H9 (cell line): ENCODE measurements at regions not wholly inside any gene's neighbourhood (a gene's known extent, or its start where the extent isn't known, plus 50 kb on each side); places are given as distances from the start of the nearest gene placed in this dataset.

Experiments used
- DNase-seq: peaks from one replicate; pipeline ENCODE4 v3.0.0-alpha.2; 2017
- H2AFZ ChIP-seq: one replicate; pipeline ENCODE4 v1.6.1; 2013; ENCODE audit warnings: mild to moderate bottlenecking, low read length, control low read depth, moderate library complexity
- H2AK5ac ChIP-seq: 2 replicates; pipeline ENCODE4 v1.6.1; 2013; ENCODE audit warnings: low read length, control low read depth, mixed read lengths; ENCODE audit not compliant: insufficient read length
- H2BK120ac ChIP-seq: one replicate; pipeline ENCODE4 v1.6.1; 2013; ENCODE audit warnings: low read depth, mild to moderate bottlenecking, low read length, control low read depth, inconsistent platforms; ENCODE audit not compliant: poor library complexity, severe bottlenecking
- H2BK12ac ChIP-seq: 2 replicates; pipeline ENCODE4 v1.6.1; 2013; ENCODE audit warnings: low read length, control low read depth, mixed read lengths, low read depth; ENCODE audit not compliant: insufficient read length
- H2BK15ac ChIP-seq: 2 replicates; pipeline ENCODE4 v1.6.1; 2013; ENCODE audit warnings: low read depth, low read length, control low read depth
- H2BK20ac ChIP-seq: one replicate; pipeline ENCODE4 v1.6.1; 2013; ENCODE audit warnings: low read depth, mild to moderate bottlenecking, low read length, control low read depth, inconsistent platforms; ENCODE audit not compliant: poor library complexity, severe bottlenecking
- H2BK5ac ChIP-seq: 2 replicates; pipeline ENCODE4 v1.6.1; 2013; ENCODE audit warnings: low read length, control low read depth, mixed read lengths; ENCODE audit not compliant: insufficient read length
- H3K14ac ChIP-seq: 2 replicates; pipeline ENCODE4 v1.6.1; 2013; ENCODE audit warnings: low read length, control low read depth; ENCODE audit not compliant: insufficient read depth
- H3K18ac ChIP-seq: 2 replicates; pipeline ENCODE4 v1.6.1; 2013; ENCODE audit warnings: low read depth, mild to moderate bottlenecking, mixed read lengths, low read length, control low read depth; ENCODE audit not compliant: insufficient read length
- H3K23ac ChIP-seq: 2 replicates; pipeline ENCODE4 v1.6.1; 2013; ENCODE audit warnings: low read length, control low read depth, mixed read lengths, low read depth; ENCODE audit not compliant: insufficient read length
- H3K23me2 ChIP-seq: 2 replicates; pipeline ENCODE4 v1.6.1; 2013; ENCODE audit warnings: low read depth, mild to moderate bottlenecking, mixed read lengths, low read length, control low read depth; ENCODE audit not compliant: insufficient read length, poor library complexity, severe bottlenecking
- H3K27ac ChIP-seq: 2 replicates; pipeline ENCODE4 v1.5.1; 2013; ENCODE audit warnings: low read length, control low read depth, mixed read lengths, low read depth; ENCODE audit not compliant: insufficient read length
- H3K27me3 ChIP-seq: 2 replicates; pipeline ENCODE4 v1.6.1; 2013; ENCODE audit warnings: low read length, control low read depth, inconsistent platforms; ENCODE audit not compliant: insufficient read depth
- H3K4ac ChIP-seq: 2 replicates; pipeline ENCODE4 v1.6.1; 2013; ENCODE audit warnings: low read depth, mild to moderate bottlenecking, control low read depth, inconsistent platforms, low read length, moderate library complexity
- H3K4me1 ChIP-seq: 2 replicates; pipeline ENCODE4 v1.6.1; 2013; ENCODE audit warnings: low read length, control low read depth, inconsistent platforms; ENCODE audit not compliant: insufficient read depth
- H3K4me2 ChIP-seq: 2 replicates; pipeline ENCODE4 v1.6.1; 2013; ENCODE audit warnings: low read length, control low read depth, mixed read lengths; ENCODE audit not compliant: insufficient read length, insufficient read depth
- H3K56ac ChIP-seq: 2 replicates; pipeline ENCODE4 v1.6.1; 2013; ENCODE audit warnings: low read depth, mild to moderate bottlenecking, mixed read lengths, low read length, control low read depth; ENCODE audit not compliant: insufficient read length
- H3K79me1 ChIP-seq: 2 replicates; pipeline ENCODE4 v1.6.1; 2013; ENCODE audit warnings: low read depth, mild to moderate bottlenecking, moderate library complexity, low read length, control low read depth, inconsistent platforms; ENCODE audit not compliant: insufficient read depth, poor library complexity, severe bottlenecking
- H3K79me2 ChIP-seq: 2 replicates; pipeline ENCODE4 v1.6.1; 2013; ENCODE audit warnings: low read length, control low read depth, inconsistent platforms; ENCODE audit not compliant: insufficient read depth
- H3K9ac ChIP-seq: 2 replicates; pipeline ENCODE4 v1.6.1; 2013; ENCODE audit warnings: low read length, control low read depth, mixed read lengths; ENCODE audit not compliant: insufficient read length; ENCODE audit errors: extremely low read depth
- H3K9me3 ChIP-seq: one replicate; pipeline ENCODE4 v1.6.1; 2013; ENCODE audit warnings: low read depth, low read length, inconsistent platforms; ENCODE audit not compliant: control insufficient read depth
- H3T11ph ChIP-seq: one replicate; pipeline ENCODE4 v1.6.1; 2013; ENCODE audit warnings: mild to moderate bottlenecking, low read length, control low read depth, inconsistent platforms
- H4K20me1 ChIP-seq: one replicate; pipeline ENCODE4 v1.6.1; 2013; ENCODE audit not compliant: control insufficient read depth, insufficient read length, insufficient read depth
- H4K5ac ChIP-seq: 2 replicates; pipeline ENCODE4 v1.6.1; 2013; ENCODE audit warnings: low read depth, mild to moderate bottlenecking, mixed read lengths, low read length, control low read depth; ENCODE audit not compliant: insufficient read length
- H4K8ac ChIP-seq: replicated peaks from 2 replicates; pipeline ENCODE4 v1.6.1; 2013; ENCODE audit warnings: low read length, control low read depth, mixed read lengths, low read depth; ENCODE audit not compliant: insufficient read length
- H4K91ac ChIP-seq: 2 replicates; pipeline ENCODE4 v1.6.1; 2013; ENCODE audit warnings: low read depth, mild to moderate bottlenecking, moderate library complexity, mixed read lengths, low read length, control low read depth; ENCODE audit not compliant: insufficient read length
- H3K27ac Mint-ChIP-seq, 3 experiments: 2 replicates in 2 of 3; 3 replicates in 1 of 3; pipeline ENCODE4 v1.8.0; 2020 to 2021; ENCODE audit warnings: mixed read lengths in 3 of 3, mild to moderate bottlenecking in 1 of 3, moderate library complexity in 1 of 3
- H3K27me3 Mint-ChIP-seq: 2 replicates; pipeline ENCODE4 v1.8.0; 2021; ENCODE audit warnings: low read depth, mild to moderate bottlenecking, moderate library complexity, mixed read lengths
- H3K36me3 Mint-ChIP-seq, 3 experiments: 2 replicates in 2 of 3; 3 replicates in 1 of 3; pipeline ENCODE4 v1.8.0; 2020 to 2021; ENCODE audit warnings: low read depth in 3 of 3, mixed read lengths in 3 of 3; ENCODE audit not compliant: insufficient read depth in 1 of 3
- H3K4me1 Mint-ChIP-seq, 2 experiments: 2 replicates each; pipeline ENCODE4 v1.8.0; 2020; ENCODE audit warnings: mixed read lengths in 2 of 2
- H3K4me3 Mint-ChIP-seq, 2 experiments: 2 replicates in 1 of 2; 3 replicates in 1 of 2; pipeline ENCODE4 v1.8.0; 2020 to 2021; ENCODE audit warnings: mild to moderate bottlenecking in 2 of 2, mixed read lengths in 2 of 2, moderate library complexity in 1 of 2
- H3K9me3 Mint-ChIP-seq, 2 experiments: 2 replicates in 1 of 2; 3 replicates in 1 of 2; pipeline ENCODE4 v1.8.0; 2020; ENCODE audit warnings: mild to moderate bottlenecking in 2 of 2, mixed read lengths in 2 of 2, moderate library complexity in 1 of 2
- WGBS: extraction: QIAGEN DNeasy Blood & Tissue Kit; methylation state at CpG from one replicate; pipeline ENCODE4 v1.1.7; 2013; ENCODE audit warnings: missing lambda C conversion rate, low lambda C conversion rate, mixed read lengths; ENCODE audit not compliant: insufficient read length; ENCODE audit errors: extremely low coverage; 5-methylcytosine and 5-hydroxymethylcytosine counted together
- TF ChIP-seq, protein P1 (sequence below): fragments of 200-600 bp; sonication (generic); conservative IDR thresholded peaks from 3 replicates; pipeline ENCODE4 v1.8.0; 2021; ENCODE audit warnings: antibody characterized with exemption, mild to moderate bottlenecking

DNA sequence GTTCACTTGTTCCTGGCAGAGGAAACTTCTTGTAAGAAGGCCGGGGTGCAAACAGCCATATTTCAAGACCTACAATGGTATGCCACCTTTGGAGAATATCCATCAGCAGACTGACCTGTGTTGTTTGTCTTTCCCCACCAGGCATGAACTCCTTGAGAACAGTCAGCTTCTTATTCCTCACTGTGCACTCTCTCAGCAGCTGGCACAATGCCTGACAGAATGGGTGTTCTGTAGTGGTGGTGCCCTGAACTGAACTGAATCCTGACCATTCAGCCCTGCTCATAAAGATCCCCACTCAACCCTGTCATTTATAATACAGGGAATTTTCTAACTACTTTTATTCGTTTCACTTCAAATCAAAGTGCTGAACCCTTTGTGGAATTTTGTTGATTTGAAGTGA is 206.9 kb downstream of the COX7C start:
- H4K5ac ChIP-seq = no peak overlapping the region
- no peak overlapping the region for H2BK120ac ChIP-seq
- H3K4me2 ChIP-seq = no peak overlapping the region
- no peaks in the 10 kb centered on the region for H3K79me1 ChIP-seq
- no peak overlapping the region for H2BK15ac ChIP-seq
- no peaks in the 10 kb centered on the region for H3K27me3 ChIP-seq
- H2BK12ac ChIP-seq = no peak overlapping the region
- no peak overlapping the region for H3K18ac ChIP-seq
- TF ChIP-seq, protein P1, sequence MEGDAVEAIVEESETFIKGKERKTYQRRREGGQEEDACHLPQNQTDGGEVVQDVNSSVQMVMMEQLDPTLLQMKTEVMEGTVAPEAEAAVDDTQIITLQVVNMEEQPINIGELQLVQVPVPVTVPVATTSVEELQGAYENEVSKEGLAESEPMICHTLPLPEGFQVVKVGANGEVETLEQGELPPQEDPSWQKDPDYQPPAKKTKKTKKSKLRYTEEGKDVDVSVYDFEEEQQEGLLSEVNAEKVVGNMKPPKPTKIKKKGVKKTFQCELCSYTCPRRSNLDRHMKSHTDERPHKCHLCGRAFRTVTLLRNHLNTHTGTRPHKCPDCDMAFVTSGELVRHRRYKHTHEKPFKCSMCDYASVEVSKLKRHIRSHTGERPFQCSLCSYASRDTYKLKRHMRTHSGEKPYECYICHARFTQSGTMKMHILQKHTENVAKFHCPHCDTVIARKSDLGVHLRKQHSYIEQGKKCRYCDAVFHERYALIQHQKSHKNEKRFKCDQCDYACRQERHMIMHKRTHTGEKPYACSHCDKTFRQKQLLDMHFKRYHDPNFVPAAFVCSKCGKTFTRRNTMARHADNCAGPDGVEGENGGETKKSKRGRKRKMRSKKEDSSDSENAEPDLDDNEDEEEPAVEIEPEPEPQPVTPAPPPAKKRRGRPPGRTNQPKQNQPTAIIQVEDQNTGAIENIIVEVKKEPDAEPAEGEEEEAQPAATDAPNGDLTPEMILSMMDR = no peak
- WGBS = no CpG with 5 or more reads among the region's 2 CpGs
- Mint-ChIP-seq H3K9me3 (no peaks in the 10 kb centered on the region), H3K27ac (peak overlapping the region in 1 of 3 experiments; percentile 8; a peak in 1 of 7 replicates), H3K27me3 (no peaks in the 10 kb centered on the region), H3K4me3 (no peak overlapping the region), H3K4me1 (no peaks in the 10 kb centered on the region), H3K36me3 (peaks cover 0 to 4% (median 0%) of the 10 kb centered on the region in 3 experiments; a peak in 1 of 7 replicates)
- H4K91ac ChIP-seq = no peak overlapping the region
- H2AK5ac ChIP-seq = no peak overlapping the region
- H3K56ac ChIP-seq = no peak overlapping the region
- no peak overlapping the region for H3K23ac ChIP-seq
- H4K20me1 ChIP-seq = no peaks in the 10 kb centered on the region
- H4K8ac ChIP-seq = no peak overlapping the region
- H3K9ac ChIP-seq = no peak overlapping the region
- no peaks in the 10 kb centered on the region for H3K9me3 ChIP-seq
- no peaks in the 10 kb centered on the region for H3K4me1 ChIP-seq
- no peak for DNase-seq
- no peak overlapping the region for H3T11ph ChIP-seq
- H3K79me2 ChIP-seq = no peaks in the 10 kb centered on the region
- H2BK20ac ChIP-seq = no peak overlapping the region
- H2BK5ac ChIP-seq = no peak overlapping the region
- H3K14ac ChIP-seq = no peak overlapping the region
- H2AFZ ChIP-seq = no peak overlapping the region
- no peak overlapping the region for H3K27ac ChIP-seq
- no peak overlapping the region for H3K4ac ChIP-seq
- no peaks in the 10 kb centered on the region for H3K23me2 ChIP-seq
